Brain pericyte (primary cell): ENCODE measurements at regions not wholly inside any gene's neighbourhood (a gene's known extent, or its start where the extent isn't known, plus 50 kb on each side); places are given as distances from the start of the nearest gene placed in this dataset.
"Not testable (repeated sequence)": the region's sequence is repeated elsewhere in the genome, so short reads cannot be mapped to it uniquely, and the experiment has no call there.

Source experiments
- DNase-seq: peaks from one replicate; pipeline ENCODE4 v3.0.0-alpha.2; 2012; ENCODE audit warnings: low read depth, low spot score

DNA sequence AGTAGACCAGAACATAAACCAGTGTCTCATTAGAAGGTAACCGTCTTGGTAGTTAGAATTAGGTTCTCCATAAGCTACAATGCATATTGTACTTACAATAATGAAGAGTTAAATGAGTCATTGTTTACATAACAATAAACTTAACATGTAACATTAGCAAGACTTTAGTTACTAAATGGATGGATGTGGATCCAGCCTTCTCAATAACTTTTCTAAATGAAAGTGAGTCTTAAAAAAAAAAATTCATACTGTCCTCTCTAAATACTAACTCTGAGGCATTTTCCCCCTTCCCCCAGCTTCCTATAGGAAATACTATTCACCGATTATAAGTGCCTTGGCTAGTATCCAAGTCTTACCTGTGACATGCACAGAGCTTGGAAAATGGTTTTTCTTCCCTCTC is 155.3 kb downstream of the CYB561 start:
- no peak for DNase-seq

DNA sequence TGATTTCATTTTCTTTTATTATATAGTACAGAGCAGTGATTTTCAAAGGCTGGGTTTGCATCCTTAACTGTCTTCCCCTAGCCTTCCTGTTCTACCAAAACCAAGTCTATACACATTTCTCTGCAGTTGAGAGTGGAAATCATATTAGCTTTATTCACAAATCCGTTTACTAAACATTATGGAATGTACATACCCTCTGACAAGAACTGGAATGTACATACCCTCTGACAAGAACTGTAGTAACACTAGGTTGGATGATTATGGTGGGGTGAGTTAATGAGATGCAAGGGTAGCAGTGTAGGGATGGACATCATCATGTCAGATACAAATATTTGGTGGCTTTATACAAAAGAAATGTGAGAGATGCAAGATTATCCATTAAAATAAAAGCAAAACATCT is 154.8 kb downstream of the CYB561 start:
- DNase-seq = no peak

DNA sequence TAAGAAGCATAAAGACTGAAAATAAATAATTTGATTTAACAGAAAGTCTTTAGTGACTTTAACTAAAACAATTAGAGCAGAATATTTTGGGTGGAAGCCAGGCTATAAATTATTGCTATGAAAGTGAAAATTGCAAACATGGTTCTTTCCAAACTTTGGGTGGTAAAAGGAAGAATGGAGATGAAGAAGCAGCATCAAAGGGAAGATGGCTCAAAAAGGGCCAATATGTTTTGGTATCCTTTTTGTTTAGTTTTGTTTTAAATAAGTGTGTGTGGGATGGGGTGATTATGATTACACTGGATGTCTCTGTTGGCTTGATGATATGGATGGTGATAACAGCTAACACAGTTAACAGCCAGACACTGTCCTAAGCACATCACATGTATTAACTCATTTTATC is 153.7 kb downstream of the CYB561 start:
- no peak for DNase-seq

DNA sequence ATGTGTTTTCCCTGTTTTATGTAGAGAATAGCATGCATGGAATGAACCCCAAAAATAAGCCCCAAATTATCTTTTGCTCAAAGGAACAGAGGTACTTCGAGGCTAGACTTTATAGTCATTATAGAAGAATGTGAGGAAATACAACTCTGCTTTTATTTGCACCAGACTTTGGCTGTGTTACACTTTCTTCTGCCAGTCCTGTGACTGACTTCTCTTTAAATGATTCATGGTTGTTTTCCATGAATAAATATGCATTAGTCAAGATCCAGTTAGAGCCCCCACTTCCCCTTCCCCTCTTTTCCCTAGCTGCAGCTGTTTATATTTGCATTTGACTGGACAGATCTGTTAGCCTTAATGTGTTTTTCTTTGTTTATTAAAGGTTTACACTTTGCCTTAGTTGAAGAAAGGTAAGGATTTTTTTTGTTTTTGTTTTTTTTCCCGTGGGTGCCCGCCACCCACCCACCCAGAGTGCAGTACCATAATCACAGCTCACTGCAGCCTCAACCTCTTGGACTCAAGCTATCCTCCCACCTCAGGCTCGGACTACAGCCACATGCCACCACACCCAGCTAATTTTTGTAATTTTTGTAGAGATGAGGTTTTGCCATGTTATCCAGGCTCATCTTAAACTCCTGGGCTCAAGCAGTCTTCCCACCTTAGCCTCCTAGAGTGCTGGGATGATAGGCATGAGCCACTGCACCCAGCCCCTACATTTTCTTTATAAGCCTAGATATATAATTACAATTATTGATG is 152.6 kb downstream of the CYB561 start:
- DNase-seq = no peak

DNA sequence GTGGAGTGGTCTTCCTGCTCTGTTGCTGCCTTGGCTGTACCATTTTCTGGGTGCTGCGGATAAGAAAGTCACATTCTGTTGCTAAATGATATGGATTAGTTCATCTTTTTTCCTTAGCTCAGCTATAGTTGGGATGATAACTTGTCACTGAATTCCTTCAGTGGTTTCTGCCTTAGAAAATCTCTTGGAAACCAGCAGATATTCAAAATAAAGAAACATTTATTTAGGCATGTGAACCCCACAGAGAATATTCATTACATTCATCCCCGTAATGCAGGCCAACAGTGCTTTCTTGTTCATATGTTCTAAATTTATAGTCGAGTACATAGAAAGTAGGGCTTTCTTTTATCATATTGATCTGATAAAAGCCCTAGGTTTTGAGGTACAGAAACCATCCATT is 151.3 kb downstream of the CYB561 start:
- no peak for DNase-seq

DNA sequence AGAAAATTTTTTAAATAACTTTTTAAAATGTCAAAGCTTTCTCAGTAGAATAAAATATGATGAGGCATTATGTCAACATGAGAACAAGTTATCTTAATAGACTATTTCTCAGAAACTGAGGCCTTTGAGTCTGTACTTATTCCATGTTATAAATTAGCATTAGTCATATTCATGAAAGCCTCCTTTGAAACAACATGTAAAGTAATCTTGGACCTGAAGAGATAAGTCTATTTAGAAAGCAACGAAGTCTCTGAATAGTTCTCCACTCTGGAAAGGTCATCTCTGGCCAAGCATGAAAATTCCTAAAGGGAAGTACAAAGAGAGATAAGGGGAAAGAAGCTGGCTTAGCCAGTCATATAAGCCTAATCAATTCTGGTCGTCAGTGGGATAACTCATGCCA is 150.8 kb downstream of the CYB561 start:
- no peak for DNase-seq

DNA sequence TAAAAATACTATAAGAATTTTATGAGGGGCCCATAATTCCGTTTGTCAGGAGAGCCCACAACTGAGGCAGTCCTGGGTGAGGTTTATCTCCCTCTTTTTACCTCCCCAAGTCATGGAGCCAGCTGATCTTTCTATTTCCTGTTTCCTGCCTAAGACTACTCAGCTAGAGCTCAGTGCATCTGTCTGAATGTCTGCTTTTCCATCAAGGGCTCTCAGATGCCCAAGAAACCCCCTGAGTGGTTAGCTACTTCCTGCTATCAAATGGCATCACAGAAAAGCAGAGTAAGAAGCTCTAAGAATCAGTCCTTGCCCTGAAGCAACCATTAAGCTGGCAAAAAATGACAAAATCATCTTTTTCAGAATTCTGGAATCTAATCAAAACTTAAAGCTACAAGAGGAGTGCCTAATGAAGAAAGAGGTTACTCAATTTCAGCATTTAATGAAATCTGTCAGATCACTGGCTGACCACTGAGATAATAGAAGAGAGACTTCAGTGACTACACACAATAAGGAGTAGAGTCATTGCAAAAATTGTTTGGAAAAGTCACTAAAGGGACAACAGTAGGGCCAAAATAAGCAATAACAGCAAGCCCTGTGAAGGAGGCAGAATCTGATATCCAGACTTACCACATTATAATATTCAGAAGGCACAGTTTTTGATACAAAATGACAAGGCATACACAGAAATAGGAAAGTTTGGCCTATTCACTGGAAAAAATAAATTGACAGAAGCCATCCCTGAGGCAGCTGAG is 150.1 kb downstream of the CYB561 start:
- DNase-seq = no peak

DNA sequence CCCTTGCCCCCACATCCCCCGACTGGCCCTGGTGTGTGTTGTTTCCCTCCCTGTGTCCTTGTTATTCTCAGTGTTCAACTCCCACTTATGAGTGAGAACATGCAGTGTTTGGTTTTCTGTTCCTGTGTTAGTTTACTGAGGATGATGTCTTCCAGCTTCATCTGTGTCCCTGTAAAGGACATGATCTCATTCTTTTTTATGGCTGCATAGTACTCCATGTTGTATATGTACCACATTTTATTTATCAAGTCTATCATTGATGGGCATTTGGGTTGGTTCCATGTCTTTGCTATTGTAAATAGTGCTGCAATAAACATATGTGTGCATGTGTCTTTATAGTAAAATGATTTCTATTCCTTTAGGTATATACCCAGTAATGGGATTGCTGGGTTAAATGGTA is 147.2 kb downstream of the CYB561 start:
- DNase-seq = not testable (repeated sequence)

DNA sequence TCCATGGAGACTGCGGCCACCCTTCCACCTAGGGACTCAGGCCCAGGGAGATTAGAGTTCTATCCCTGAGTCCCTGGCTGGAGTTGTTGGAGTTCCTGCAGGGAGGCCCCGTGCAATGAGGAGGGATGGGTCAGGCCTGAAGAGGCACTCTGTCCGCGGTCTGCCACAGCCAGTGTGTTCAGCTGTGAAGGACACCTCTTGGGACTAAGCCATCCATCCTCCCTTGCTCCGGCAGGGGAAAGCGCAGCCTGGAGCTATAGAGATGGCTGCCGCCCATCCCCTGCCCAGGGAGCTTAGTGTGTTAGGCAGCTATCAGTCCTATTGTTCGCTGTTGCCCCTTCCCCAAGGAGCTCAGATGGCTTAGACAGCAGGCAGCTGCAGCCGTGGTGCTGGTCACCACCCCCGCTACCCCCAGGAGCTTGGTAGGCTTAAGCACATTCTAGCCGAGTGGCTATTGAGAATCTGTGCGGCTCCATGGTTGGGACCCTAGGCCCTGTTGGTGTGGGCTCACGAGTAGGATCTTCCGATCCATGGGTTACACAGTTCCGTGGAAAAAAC is 141.3 kb downstream of the CYB561 start:
- no peak for DNase-seq

DNA sequence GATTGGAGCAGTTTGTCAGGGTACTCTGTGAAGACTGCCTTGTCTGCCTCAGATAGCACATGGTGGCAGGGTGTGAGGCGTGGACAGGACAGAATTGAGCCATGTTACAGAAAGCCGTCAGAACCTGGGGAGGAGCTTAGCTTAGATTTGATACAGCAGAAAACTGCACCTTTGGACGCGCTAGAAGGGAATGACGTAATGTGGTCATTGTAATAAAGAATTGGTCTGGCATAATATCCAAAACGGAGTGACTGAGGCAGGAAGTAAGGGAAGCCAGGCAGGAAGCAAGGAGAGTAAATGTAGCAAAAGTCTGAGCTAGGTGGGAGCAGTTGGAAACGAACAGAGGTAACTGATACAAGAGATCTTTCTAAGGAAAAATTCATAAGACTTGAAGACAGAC is 140.2 kb downstream of the CYB561 start:
- no peak for DNase-seq

DNA sequence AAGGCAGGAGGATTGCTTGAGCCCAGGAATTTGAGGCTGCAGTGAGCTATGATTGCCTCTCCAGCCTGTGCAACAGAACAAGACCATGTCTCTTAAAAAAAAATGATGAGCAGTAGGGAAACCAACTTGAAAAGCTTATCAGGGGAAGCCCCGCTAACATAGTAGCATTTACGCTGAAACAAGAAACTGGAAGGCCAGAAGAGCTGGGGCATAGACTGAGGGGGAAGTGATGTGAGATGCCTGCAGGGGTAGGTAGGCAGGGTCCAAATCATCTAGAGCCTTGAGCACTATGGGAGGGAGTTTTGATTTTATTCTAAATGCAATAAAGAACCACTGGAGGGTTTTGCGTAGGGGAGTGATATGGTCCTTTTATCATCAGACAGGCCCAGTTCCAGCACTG is 139.3 kb downstream of the CYB561 start:
- no peak for DNase-seq

DNA sequence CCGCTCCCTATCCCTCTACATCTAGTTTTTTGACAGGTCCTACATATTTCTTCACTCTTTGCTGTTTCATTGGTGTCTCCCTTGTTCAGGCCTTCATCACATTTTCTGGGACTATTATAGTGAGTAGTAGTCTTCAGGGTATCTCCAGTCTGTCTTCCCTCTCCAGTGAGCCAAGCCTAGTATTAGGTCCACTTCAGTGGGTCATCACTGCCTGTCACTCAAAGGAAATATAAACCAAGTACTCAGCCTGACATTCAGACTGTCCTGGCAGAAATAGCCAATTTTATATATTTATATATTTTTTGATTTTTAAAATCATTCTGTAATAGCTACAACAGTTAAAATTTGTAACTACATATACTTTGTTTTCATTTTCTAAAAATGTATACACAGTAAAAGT is 137.8 kb downstream of the CYB561 start:
- no peak for DNase-seq

DNA sequence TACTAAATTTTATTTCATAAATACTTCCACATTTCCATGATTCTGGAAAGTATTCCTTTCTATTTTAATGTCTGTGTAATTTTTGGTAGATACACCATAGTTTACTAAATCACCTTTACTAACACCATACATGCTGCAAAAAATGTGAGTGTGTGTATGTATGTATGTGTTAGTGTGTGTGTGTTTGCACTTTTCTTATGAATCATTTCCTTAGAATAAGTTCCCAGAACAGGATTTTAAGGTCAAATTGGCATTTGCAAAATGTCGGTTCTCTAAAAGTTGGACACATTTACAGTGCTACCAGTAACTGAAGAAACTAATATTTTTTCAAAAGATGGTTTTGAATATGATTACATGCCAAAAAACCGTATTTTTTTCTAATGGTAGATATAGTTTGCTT is 137.1 kb downstream of the CYB561 start:
- no peak for DNase-seq

DNA sequence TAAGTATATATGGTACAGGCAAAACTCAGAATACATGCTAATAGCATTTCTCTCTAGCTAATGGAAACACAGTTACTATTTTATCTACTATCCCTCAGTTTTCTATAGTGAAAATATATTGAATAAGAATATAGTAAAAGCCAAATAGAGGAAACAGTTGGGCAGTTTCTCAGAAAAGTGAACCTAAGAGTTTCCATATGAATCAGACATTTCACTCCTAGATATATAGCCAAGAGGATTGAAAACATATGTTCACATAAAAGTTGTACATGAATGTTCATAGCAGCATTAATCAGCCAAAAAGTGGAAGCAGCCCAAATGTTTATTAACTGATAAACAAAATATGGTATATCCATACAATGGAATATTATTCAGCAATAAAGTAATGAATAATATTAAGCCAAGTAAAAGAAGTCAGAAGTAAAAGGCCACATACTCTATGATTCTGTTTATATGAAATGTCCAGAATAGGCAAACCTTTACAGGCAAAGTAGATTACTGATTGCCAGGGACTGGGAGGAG is 134.6 kb downstream of the CYB561 start:
- DNase-seq = no peak

DNA sequence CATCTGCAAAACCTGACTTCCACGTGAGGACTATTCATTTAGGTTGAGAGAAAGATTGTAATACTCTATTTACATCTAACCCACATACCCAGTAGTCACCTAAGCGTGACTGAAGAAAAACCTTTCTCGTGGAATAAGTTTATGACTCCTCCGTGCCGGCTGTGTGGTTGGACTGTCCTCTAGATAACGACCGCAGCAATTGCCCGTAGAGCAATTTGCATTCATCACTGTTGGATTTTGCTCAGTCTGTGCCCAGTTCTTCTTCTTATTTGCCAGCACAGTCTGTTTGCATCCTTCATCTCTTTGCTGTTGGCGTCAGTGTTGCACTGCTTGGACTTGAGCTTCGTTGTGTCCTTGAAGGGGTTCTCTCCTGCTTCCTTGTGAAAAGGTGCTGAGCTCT is 131.3 kb downstream of the CYB561 start:
- DNase-seq = no peak

DNA sequence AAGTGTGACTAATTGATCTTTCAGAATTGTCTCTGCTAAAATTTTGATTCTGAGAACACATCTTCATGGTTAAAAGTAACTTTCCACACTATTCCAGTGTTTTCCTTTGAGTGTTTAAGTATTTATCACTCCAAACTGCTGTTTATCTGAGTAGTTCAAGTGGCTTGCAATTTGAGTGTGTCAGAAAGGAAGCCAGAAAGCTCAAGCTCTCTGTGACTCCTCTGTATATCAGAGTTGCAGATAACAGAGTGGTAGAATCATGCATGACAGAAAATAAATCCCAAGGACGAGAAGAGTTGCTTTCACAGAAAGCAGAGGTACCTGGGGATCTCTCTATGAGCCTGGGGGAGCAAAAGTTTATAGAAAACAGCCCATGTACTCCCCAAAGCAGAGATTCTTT is 130.0 kb downstream of the CYB561 start:
- no peak for DNase-seq

DNA sequence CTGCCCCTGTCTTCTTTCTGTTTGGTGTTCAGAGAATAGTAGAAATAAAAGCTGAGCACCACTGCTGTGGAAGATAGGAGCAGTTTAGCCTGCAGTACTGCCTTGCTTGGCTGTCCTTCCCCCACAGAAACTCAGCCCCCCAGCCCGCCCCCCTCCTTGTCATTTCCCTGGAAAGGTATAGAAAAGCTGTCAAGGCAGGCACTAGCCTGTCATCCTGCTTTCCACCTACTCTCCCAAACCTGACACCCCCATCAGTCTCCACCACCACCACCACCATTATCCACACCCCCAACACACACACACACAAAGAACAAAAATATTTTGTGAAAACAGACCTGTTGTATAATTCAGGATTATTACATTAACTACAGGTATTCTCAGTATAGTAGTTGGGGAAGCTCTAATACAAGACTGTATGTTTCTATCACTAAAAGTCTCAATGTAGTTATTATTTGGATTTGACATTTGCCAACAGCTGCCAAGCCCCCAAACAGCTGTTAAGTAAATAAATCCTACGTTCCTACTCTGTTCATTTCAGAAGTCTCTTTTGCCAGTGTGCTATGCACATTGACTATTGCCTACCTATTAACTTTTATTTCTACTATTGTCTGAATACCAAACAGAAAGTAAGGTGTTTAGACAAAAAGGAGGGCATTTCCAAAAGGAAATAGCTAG is 128.8 kb downstream of the CYB561 start:
- DNase-seq = no peak

DNA sequence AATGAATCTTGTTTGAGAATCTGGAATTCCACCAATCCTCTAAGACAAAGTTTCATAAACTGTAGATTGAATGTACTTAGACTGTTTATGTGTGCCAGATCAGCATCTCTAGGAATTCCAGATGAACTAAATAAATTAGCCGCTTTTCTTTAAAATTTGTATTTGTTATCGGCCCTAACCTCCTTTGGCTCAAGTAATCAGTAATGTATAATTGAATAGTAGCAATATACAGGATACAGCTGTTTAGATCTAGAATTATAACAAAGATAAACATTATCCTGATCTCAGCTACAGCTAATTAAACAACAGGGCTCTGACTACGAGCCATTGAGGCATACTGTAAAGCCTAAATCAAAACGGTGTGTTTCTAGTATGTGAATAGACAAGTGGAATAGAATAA is 120.3 kb downstream of the CYB561 start:
- no peak for DNase-seq

DNA sequence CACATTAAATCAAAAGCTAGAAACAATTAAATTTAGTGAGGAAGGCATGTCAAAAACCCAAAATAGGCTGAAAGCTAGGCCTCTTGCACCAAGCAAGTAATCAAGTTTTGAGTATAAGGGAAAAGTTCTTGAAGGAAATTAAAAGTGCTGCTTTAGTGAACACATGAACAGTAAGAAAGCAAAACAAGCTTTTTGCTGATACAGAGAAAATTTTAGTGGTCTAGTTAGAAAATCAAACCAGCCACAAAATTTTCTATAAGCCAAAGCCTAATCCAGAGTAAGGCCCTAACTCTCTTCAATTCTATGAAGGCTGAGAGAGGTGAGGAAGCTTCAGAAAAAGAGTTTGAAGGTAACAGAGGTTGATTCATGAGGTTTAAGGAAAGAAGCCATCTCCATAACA is 116.2 kb downstream of the CYB561 start:
- DNase-seq = no peak

DNA sequence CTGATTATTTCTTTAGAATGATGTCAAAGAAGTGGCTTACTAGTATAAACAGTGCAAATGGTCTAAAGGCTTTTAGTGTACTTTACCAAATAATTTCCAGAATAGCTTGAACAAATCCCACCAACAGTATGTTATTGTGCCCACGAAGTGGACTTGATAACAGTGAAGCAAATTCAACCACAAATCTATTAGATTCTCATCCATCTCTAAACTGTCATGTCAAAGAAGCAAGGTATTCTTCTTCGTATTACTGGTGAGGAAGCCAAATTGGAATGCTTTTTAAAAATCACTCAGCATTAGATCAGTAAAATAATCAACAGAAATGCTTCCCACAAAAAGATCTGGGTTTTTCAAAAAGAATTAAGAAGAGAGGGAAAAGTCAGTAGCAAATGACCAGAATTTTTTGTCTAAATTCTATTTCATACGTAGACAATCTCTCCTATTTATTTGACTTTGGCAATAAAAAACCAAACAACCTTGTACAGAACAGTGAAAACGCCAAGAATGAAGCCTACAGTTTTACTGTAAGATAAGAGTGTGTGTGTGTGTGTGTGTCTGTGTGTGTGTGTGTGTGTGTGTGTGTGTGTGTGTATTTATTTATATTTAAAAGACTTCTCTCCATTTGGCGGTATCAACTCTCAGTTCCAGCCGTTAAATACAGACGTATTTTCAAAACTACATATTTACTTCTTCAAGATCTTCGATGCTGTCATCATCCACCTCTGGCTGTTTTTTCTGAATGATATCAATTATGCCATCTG is 114.6 kb downstream of the CYB561 start:
- DNase-seq = no peak

DNA sequence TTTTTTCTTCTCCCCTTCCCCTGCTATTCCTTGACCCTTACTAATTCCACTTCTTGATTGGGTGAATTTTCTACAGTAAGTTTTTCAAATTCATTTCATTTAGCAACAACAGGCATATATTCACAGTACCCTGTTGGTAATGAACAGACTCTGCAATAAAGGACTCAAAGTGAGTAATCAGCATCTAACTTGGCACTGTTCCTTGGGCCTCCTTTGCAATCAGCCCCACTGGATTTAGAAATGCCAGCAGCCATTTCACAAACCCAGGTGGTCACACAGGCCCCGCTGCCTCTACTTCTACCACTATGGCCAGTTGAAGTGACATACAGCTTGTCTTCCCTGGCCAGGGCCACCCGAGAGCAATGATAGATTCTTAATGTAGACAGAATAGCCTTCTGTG is 113.8 kb downstream of the CYB561 start:
- DNase-seq = no peak

DNA sequence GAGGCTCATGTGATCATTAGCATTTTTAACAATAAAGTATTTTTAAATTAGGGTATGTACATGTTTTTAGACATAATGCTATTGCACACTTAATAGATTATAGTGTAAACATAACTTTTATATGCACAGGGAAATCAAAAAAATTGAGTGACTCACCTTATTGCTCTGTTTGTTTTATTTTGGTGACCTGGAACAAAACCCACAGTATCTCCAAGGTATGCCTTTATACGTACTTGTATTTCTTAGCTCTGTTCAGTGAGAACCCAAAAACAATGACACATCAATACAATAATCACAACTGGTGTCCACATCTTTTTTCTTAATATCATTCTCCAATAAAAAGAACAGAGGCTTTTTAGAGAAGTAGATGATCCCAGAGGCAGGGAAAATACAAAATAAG is 112.2 kb downstream of the CYB561 start:
- no peak for DNase-seq
